Retina (tissue), 1 donor: ENCODE measurements at regions not wholly inside any gene's neighbourhood (a gene's known extent, or its start where the extent isn't known, plus 50 kb on each side); places are given as distances from the start of the nearest gene placed in this dataset.

Source experiments
- DNase-seq: peaks from one replicate; pipeline ENCODE4 v3.0.0-alpha.2; 2016

DNA sequence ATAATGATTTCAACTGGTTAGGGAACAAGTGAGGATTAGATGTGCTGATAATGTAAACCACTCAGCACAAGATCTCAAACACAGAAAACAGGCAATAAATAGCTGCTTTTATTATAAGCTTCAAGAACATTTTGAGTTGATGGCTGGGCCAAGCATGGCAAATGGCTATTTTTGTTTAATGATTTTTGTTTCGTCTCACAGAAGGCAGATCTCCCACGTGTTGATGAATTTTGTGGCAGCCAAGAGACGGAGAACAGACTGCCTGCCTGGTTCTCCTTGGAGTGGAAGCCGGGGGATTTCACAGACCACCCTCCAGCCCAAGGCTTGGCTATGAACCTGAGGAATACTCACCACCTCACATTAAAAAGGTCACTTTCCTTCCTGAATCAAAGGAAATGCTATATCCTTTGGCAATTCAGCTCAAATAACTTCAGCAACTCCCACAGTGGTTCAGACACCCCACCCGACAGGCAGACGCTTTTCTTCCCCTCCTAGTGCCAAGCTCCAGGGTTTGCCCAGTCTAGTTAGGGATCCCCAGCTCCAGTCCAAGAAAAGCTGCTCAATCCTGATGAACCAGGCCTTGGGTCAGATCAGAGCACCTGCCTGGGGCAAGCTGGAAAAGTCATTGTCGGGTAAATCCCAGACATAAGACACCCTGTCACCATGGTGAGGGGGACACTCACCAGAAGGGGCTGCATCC is 593.5 kb downstream of the TOX3 start:
- DNase-seq, result no peak

DNA sequence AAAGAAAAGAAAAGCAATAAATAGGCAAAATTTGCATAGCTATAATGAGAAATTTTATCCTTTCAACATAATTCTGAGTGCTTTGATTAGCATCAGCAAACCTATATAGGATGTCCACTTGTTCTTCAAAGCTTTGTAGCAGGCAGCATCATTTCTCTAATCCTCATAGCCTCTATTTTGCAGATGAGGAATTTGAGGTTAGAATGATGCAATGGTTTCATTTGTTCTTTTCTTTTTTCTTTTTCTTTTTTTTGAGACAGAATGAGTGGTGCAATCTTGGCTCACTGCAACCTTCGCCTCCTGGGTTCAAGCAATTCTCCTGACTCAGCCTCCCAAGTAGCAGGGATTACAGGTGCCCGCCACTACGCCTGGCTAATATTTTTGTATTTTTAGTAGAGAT is 594.4 kb downstream of the TOX3 start:
- no peak for DNase-seq

DNA sequence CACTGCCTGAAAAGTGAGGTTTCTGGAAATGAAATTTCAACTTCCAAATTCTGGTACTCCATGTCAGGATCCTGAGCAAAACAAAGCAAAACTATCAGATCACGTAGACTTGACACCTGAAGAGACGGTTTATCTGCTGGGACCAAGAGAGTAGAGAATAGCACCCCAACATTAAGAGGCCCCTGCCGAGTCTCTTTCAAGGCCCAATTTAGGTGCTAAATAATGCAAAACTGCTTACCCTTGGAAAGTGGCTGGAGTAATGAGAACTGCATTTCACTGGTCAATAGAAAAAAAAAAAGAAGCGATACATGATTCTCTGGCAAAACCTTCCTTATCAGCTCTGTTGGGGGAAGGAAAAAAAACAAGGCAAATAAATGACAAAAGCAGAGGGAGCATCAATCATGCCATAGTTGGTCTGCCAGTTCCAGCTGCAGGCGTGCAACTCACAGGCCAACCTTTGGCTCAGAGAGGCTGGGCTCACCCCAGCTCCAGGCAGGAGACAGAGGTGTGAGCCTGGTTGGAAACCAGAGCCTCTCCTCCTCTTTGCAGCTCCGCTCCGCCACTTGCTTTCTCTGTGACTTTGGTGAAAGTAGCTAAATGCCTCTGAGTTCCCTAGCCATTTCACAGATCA is 595.2 kb downstream of the TOX3 start:
- no peak for DNase-seq

DNA sequence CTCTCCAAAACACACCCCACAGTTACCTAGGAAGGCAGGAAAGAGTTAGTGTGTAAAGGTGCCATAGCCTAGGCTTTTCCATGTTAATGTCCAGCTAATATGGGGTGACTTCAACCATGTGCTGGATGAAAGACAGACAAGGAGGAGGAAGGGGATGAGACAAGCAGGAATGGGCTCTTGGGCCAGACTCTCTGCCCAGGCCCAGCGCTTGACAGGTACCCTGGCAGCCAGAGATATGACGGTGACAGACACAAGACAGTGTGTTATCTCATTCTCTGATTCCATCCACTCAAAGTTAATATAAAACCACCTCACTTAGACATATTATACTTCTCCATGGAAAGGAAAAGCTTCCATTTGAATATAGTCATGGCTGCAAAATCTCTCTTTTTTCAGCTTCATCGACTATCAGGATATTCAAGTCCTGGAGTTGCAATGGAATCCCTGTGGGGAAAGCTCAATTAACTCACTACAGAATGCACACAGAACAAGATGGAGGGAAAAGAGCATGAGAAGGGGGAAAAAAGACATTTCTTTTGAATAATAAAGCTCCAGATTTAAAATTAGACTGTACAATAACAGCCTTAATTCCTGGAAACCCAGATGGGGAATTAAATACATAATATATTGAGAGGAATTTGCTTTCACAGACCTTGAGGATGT is 596.7 kb downstream of the TOX3 start:
- no peak for DNase-seq

DNA sequence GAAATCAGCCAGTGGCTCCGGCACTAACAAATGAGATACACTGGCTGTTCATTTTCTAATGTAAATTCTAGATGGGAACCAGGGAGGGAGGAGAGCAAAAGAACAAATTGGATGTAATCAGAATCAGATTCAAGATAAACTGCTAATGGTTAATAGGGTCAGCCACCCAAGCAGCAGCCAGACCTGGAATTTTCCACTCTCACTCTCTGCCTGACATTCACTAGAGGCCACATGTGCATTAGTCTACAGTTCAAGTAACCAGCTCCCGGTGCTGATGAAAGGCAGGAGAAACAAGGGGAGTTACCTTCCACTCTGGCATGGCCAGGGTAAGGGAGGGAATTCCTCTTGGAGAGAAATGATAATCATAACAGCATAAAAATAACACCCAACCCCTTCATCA is 597.7 kb downstream of the TOX3 start:
- DNase-seq, result no peak

DNA sequence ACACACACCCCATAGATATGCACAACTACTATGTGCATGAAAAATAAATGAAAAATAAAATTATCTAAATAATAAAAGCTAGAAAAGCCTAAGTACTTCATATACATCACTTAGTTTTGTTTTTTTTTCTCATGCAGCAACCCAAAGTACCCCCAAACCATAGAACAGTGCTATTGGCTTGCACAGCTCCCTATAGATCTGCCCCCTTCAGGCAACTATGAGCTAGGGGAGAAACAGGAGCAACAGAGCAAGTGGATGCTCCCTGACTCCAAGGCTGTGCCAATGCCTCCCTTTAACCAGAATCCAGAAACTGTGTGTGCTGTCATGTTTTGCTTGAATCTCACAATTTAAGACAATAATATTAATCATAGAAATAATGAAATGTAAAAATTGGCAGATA is 605.5 kb downstream of the TOX3 start:
- DNase-seq, result no peak

DNA sequence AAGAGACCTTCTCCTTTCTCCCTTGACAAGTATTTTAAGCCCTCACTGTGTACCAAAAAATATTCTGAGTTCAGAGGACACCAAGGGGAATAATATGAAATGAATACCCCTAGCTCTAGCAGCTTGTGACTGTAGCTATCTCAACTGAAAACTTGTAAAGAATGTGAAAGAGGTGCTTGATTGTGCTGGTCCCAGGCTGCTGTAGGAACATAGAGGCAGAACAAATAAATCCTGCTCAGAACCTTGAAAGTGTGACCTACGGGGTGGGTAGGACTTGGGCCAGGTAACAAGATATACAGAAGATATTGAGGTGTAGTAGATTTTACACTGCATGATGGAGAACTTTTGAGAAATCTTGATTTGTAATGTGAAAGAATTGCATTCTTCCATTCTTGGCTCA is 606.8 kb downstream of the TOX3 start:
- no peak for DNase-seq

DNA sequence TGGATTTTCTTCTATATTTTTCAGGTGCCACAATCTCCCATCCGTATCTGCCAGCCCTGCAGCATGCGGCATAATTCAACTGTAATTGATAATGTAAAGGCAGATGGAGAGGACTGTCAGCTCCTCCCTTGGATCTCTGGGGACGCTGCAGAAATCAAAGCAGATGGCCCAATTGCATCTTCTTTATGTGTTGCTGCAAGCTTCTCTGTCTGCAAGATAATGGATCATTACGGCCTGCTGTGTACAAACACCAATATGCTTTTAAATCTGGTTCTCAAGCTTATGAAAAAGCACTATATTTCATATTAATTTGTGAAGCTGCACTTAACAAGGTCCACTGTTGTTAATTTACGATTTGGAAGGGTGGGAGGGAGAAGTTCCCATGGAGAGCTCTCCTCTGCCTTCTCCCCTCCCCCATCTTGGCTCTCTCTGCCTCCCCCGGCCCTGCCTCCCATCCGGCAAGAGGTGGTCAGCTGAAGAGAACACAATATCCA is 607.5 kb downstream of the TOX3 start:
- peak; percentile 72 for DNase-seq

DNA sequence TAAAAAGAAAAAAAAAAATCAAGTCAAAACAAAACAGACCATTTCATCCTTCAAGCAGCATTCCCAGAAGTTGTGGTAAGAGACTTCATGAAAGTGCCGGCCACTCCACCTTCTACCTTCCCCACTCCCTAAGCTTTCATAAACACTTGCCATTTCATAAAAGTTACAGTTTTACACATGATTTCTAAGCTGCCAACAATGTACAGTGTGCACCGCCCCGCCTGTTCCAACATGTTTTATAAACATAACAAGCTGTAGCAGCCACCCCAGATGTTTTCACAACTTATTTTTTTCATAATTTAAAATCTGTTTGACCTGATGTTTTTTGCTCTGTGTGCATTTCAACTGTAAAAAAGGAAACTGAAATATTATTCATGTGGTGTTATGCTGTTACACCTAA is 608.1 kb downstream of the TOX3 start:
- no peak for DNase-seq

DNA sequence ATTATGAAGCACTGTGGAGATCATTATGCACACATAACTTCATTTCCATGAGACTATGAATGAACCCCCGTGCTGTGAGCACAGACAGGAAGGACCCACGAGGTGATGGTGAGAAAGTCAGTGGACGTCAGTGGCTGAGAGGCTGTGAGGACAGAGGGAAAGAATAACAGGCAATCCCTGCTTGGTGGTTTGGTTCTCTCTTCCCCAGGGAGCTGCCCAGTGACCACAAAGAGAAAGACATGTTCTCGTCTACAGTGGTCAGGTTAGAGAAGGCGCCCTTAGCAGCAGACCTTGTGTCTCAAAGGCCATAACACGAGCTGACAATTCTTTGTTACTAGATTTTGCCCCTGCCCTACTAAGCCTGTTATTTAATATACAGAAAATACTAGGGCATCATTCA is 609.2 kb downstream of the TOX3 start:
- DNase-seq, result no peak

DNA sequence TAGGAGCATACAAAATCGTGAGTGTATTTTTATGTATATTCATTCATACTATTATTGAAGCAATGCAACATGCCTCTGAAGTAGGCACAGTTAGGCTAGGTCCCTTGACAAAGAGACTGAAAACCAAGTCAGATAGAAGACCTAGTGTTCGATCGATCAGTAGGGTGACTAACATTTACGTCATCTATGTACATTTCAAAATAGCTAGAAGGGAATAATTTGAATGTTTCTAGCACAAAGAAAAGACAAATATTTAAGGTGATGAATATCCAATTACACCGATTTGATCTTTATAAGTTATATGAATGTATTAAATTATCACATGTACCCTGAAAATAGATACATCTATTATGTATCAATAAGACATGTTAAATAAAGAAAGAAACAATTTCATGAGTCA is 610.1 kb downstream of the TOX3 start:
- DNase-seq, result no peak

DNA sequence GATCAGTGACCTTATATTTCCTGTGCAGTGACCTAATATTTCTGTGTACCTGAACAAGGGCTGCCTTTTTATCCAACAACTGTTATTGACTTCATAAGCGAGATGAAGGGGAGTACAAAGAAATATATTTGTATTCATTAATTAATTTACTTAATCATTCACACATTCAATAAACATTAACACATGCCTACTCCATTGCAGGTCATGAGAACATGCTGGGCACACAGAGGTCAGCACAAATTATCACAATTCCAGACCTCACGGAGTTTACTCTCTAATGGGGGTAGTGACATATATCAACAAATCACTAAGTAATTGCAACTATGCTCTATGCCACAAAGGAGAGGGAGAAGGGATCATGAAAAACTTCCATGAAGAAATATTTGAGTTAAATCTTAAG is 614.6 kb downstream of the TOX3 start:
- DNase-seq, result no peak

DNA sequence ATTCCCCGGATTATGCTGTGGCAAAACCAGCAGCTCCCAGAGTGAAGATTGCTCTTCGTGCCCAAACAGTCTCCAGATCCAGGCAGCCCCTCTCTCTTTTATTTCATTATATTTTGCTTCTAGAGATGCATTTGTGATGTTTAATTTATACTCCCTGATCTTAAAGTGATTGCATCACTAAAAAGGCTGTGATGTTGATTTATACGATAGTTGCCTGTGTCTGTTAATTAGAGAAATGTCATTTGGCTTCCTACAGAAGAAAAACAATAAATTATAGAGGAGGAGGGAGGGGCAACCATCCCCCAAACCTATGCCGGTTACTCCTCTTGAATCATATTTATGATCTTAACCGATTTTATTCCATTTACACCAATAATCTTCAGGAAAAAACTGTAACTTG is 615.3 kb downstream of the TOX3 start:
- DNase-seq, result no peak

DNA sequence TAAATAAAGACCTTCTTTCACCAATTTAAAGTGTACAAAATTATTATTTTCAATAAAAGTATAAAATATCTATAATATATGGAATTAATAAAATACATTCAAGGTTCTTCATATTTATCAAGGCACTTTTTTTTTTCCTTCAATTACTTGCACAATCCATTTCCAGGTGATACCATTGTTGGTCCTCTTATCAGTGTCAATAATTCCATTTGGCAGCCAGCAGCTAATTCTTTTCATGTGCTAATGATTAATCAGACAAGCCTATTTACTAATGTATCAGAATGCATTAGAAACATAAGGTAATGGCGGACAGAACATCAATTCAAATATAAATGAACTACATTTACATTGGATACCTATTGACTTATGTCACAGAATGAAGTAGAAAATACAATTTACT is 622.2 kb downstream of the TOX3 start:
- no peak for DNase-seq

DNA sequence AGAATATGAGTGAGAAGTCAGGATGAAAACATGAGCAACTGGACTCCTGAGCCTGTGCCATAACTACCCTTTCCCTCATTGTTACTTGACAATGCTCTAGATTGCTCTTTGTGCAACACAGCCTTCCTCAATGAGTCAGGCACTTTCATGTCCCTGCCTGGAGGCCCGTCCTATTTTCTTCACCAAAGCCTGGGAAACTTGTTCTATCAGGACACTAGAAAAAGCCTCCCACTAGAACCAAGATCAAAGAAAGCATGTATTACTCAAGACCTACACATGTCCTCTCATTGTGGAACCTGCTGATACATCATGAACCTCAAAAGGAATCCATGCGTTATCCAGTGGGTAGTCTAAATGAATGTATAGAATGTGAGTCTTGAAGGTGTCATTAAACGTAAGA is 624.5 kb downstream of the TOX3 start:
- DNase-seq, result no peak

DNA sequence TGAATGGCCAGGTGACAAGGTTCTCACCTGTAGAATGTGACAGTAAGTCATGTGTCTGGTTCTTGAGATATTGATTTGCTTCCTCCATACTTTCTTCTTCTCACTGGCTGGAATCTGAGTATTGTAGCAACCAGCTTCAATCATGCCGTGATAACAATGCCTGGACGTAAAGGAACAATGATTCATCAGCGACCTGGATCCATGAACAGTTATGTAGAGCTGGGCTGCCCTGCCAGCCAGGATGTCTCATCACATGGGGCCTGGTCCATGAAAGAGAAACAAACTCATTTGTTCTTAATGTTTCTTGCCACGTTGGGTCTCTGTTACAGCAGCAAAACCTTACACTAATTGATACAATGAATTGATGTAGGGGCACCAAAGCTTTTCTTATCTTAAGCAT is 627.2 kb downstream of the TOX3 start:
- no peak for DNase-seq

DNA sequence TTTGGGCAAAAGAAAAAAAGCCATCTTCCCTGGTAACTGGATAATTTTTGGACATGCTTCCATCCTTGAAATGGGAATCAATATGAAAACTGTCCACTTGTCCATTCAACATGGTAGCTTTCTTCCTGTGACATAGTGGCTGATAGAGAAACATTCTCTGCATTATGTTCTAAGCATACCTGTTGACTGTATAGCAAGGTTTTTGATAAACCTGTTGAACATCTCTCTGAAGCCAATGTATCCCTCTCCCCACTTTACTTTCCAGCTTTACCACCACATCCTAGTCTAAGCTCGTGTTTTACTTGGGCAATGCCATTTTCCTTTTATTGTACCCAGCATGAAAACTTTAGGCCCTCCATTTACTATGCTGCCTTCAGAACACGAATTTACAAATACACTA is 630.1 kb downstream of the TOX3 start:
- DNase-seq, result no peak

DNA sequence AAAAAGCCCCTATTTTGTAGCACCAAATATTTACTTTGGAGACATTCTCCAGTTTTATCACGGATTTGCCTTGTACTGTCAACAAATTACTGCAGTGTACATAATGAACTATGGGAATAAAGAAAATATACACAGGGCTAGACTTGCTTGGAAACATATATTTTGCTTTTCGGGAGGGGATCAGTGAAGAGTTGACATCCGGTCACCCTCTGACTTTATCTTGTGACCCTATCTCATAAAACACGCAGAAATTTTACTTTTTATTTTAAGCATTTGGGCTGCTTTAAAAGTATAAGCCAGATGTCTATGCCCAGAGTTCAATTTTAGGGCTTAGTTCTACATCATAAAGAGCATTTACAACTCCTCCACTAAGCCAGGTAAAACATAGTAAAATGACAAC is 630.7 kb downstream of the TOX3 start:
- DNase-seq, result no peak

DNA sequence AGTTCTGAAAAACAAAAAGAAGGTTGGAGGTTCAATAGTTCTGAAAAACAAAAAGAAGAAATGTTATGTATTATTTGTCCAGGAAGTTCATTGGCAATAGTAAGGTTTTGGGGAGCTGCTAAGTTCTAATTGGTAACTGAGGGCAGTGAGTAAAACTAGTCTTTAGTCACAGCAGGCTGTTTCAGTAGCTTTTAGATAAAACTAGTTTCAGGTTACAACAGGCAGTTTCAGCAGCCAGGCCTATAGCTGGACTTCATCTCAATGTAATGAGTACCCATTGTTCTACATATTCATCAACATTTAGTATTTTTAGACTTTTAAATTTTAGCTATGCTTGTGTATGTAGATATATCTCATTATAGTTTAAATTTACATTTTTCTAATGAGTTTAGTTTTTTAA is 639.3 kb downstream of the TOX3 start:
- no peak for DNase-seq

DNA sequence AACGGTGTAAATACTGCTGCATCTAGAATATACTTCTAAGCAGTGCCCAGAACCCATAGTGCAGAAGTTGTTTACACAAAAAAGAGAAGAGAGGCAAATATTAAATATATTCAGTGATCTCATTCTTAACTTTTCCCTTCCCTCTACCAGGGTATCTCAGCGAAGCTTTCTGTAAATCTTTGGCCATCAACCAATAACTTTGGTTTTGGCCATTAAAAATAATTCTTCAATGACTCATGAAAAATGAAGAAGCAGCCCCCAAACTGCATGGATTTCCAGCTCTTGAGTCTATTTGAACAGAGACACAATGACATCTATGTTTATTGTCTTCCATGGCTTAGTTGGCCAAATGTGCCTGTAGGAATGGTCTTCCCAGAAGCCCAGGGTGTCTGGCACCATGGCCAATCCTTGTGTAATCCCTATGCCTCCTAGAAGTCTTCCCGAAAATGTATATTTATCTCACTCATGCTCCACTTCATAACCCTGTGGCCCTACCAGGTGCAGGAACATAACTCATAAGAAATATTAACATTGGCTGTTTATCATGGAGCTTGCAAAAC is 646.6 kb downstream of the TOX3 start:
- DNase-seq, result no peak

DNA sequence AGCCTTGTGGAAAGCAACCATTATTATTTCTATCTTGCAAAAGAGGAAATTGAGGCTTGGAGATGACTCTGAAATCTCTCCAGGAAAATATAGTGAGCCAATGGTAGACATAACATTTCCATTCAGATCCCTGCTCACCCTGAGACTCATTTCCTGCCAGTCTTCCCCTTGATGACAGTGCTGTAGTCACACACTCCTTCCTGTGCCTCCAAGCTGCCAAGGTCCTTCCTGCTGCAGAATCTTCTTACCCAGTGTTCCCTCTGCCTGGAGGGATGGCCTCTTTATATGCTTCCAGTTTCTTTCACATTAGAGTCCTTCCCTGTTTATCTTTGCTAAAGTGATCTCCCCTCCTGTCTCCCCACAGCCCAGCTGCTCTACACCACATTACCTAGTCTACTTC is 648.1 kb downstream of the TOX3 start:
- no peak for DNase-seq

DNA sequence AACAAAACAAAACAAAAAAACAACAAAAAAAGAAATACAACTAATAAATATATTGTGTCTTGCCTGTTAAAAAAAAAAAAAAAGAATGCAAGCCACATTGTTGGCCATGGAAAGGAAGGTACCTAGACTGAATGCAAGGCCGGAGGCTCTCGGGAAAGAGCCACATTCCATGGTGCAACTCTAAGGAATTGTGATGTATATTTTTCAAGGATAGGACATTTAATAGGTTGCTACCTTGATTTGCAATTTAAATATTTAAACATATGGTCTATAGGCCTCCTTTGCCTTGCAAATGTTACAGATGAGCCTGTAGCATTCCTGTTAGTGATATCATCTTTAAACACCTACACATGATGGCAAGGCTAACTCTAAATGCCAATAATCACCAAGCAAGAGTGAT is 650.9 kb downstream of the TOX3 start:
- no peak for DNase-seq

DNA sequence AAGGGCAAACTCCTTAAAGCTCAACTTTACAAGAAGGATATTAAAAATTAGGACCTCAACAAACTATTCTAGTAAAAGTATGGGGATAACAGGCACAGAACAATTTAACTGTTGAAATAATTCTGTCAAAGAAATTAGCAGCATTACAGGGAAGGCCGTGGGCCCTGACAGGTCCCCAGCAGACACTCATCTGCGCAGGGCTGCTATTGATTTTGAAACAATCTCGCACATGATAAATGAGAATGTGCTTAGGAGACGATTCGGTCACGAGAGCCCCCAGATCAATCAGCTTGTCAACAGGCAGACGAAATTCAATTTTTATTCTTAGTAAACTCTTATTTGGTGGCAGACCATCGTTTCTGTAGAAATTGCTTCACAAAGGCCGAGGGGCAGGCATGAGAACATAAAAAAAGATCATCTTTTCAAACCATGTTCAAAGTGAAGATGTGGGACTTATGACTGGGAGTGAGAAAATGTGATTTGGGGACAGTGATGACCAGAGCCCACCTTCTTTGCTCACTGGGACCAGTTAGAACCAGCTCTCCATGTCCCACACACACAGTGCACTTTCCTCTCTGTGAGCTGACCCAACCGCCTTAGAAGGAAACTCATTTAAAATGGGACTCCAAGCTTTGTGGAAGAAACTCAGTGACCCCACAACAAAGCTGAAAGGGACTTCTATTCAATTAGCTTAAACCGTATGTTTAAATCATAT is 654.5 kb downstream of the TOX3 start:
- no peak for DNase-seq
